ENCODE measurements at regions not wholly inside any gene's neighbourhood (a gene's known extent, or its start where the extent isn't known, plus 50 kb on each side); places are given as distances from the start of the nearest gene placed in this dataset.

- TF ChIP-seq POU6F1 (CRISPR knock-in tag; IDR thresholded peaks at IDR 0.05; ENCODE audit: borderline replicate concordance, low read depth), result no peak
Measured at GRCh38 chr3:159165961-159166360, 364.1 kb downstream of the MFSD1 start (continued).

GRCh38 chr3:159166899-159167586 is 365.2 kb downstream of the MFSD1 start:
- TF ChIP-seq BACH2 (CRISPR knock-in tag; IDR thresholded peaks at IDR 0.05; ENCODE audit: borderline replicate concordance) (no peak), TOX (CRISPR knock-in tag; IDR thresholded peaks at IDR 0.05; ENCODE audit: borderline replicate concordance) (no peak), RARB (CRISPR knock-in tag; IDR thresholded peaks at IDR 0.05) (no peak), GLIS3 (CRISPR knock-in tag; IDR thresholded peaks at IDR 0.05) (no peak), PATZ1 (CRISPR knock-in tag; IDR thresholded peaks at IDR 0.05; ENCODE audit: borderline replicate concordance) (no peak), CREB5 (CRISPR knock-in tag; IDR thresholded peaks at IDR 0.05; ENCODE audit: low read depth) (no peak), ZFP30 (CRISPR knock-in tag; IDR thresholded peaks at IDR 0.05) (no peak), OSR1 (CRISPR knock-in tag; IDR thresholded peaks at IDR 0.05) (no peak), ZNF70 (CRISPR knock-in tag; IDR thresholded peaks at IDR 0.05) (no peak), PPARA (CRISPR knock-in tag; IDR thresholded peaks at IDR 0.05; ENCODE audit: borderline replicate concordance) (no peak)
- ATAC-seq, result no peak

GRCh38 chr3:159168788-159169187 is 366.9 kb downstream of the MFSD1 start:
- no peak for ATAC-seq
- TF ChIP-seq CREB5 (CRISPR knock-in tag; IDR thresholded peaks at IDR 0.05; ENCODE audit: low read depth) (no peak), ESRRG (CRISPR knock-in tag; IDR thresholded peaks at IDR 0.05) (no peak), ZFP3 (CRISPR knock-in tag; IDR thresholded peaks at IDR 0.05) (no peak), GLIS3 (CRISPR knock-in tag; IDR thresholded peaks at IDR 0.05) (no peak), ZNF8 (CRISPR knock-in tag; IDR thresholded peaks at IDR 0.05) (no peak), ZC3H10 (CRISPR knock-in tag; IDR thresholded peaks at IDR 0.05) (no peak), OSR1 (CRISPR knock-in tag; IDR thresholded peaks at IDR 0.05) (no peak), TCF4 (CRISPR knock-in tag; IDR thresholded peaks at IDR 0.05; ENCODE audit: borderline replicate concordance) (no peak), TSHZ2 (CRISPR knock-in tag; IDR thresholded peaks at IDR 0.05) (no peak), PATZ1 (CRISPR knock-in tag; IDR thresholded peaks at IDR 0.05; ENCODE audit: borderline replicate concordance) (no peak), CSRNP3 (CRISPR knock-in tag; IDR thresholded peaks at IDR 0.05) (no peak), ZNF70 (CRISPR knock-in tag; IDR thresholded peaks at IDR 0.05) (no peak), POU6F1 (CRISPR knock-in tag; IDR thresholded peaks at IDR 0.05; ENCODE audit: borderline replicate concordance, low read depth) (no peak)

Measured in SK-N-SH treated with all-trans-retinoic acid at 6 μM for 48 hours (cell line).